DMS 273 treated with DMSO at 0.1 percent for 48 hours (cell line): ENCODE measurements at regions not wholly inside any gene's neighbourhood (a gene's known extent, or its start where the extent isn't known, plus 50 kb on each side); places are given as distances from the start of the nearest gene placed in this dataset.

ENCODE experiments used
- DNase-seq: peaks from one replicate; lab custom pipeline; 2025; lab: John Stamatoyannopoulos, UW

DNA sequence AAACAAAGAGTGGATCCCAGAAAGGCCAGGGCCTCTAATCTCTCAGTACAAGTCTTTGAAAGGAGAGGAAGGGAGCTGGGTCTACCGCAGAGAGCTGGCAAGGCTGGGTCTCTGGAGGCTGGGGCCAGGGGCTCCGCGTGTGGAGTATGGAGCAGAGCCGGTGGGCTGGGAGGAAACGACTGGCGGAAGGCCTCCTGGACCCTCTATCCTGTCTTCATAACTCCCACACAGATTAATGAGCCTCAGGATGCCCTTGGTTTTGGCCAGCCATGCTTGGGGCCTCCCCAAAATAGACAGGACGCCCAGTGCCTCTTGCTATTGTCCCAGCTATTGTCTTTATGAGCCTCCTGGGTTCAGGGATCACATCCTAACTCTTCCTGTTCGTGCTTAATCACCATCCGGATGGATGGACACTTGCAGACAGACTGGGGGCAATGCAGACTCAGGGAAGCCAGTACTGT lies 306.4 kb downstream of the DHX35 start:
- DNase-seq, result no peak

DNA sequence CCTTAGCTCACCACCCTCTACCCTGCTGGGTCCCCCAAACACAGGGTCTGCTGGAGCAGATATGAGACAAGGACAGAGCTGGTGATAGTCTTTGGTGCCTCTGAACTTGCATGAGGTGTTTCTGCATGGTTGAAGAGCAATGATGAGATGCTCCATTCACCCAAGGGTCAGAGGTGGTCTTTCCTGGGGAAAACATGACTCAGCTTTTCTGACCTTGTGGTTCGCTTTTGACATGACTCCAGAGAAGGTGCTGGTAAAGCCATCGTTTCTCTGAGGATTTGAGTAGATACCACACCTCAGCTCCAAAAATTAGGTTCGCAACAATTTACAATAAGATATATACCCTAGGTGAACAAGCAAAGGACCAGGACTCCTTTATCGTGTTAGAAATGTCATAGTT lies 304.8 kb downstream of the DHX35 start:
- no peak for DNase-seq

DNA sequence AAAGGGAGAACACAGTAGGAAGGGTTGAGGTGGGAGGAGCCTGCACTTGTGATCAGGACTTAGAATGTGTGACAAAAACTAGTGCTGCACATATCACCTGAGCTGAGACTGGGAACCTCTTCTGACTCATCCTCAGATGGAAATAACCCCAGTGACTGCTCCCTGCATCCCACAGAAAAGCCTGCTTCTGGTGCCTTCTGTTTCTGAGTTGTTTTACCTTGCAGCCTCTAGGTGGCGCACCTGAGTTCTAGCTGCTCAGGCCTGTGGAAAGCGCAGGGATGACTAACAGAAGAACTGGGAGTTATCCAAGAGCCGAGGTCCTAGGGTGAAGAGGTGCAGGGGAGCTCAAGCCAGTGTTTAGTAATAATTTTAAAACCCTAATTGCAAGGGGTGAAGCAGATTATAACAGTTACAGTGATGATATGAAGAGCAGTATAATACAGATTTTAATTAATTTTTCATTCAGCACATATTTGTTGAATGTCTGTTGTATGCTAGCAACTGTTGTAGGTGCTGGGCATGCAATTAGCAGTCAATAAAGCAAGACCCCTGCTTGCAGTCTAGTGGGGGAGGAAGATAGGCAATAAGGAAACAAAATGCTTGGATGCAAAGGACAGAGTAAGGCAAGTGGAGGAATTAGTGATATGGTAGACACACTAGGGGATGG lies 302.5 kb downstream of the DHX35 start:
- peak; percentile 25 for DNase-seq

DNA sequence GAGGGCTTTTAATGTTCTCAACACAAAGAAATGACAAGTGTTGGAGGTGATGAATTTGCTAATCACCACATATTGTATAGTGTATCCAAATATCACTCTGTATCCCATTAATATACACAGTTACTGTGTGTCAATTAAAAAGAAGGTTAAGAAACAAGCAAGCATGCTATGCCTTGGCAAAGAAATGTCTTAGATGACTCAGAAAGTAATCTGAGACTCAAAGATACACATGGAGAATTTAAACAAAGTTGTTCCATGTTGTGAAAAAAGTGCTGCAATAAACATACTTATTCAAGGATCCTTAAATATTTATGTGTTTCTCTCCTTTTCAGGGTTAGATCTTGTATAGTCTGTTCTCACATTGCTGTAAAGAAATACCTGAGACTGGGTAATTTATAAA lies 300.9 kb downstream of the DHX35 start:
- no peak for DNase-seq

DNA sequence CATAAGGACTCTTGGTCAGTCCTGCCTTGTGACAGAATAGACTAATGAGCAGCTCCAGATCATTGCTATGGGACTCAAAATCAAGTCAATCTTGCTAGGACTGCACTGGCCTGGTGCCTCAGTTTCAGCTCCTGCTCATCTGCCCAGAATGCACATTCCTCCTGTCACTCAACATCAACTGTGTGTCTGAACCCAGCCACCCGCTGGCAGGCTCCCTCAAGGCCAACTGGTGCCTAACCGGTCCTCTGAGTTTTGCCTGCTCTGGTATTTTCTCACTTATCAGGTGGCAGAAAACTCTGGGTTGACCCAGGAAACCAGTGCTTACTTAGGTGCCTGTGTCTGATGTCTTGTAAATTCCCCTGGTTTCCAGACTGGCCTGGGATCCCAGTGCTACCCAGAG lies 297.7 kb downstream of the DHX35 start:
- no peak for DNase-seq

DNA sequence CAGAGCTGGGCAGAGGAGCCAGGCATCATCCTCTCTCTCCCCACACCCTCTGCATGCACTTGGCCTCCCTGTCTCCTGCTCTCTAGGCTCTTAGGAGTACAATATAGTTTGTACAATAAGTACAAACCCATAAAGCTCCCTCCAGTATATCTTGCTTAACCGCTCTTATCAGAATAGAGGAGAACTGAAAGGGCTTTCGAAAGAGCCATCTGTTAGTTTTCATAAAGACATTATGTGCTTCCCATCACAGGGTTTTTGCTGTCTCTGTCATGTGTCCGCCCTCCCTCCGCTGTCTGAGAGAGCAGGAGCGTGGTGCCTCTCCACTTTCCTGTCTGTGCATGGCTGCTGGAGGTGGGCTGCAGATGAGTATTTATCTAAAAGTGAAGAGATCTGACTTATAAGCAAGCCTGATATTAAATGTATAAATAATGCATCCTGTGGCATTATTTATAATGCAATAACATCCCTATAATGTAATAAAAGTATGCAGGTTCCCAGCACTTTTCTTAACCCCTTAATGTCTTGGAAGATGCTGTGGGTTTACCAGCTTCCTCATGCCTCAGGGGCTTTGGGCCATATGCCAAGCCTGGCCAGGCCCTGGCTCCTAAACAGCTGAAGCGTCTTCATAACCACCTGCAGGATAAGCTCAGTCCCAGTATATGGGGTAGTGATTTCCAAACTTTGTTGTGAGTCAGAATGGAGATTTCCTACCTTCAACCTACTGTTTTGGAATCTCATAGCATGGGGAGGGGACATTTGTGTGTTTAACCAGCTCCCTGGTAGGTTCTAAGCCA lies 297.1 kb downstream of the DHX35 start:
- DNase-seq, result no peak

DNA sequence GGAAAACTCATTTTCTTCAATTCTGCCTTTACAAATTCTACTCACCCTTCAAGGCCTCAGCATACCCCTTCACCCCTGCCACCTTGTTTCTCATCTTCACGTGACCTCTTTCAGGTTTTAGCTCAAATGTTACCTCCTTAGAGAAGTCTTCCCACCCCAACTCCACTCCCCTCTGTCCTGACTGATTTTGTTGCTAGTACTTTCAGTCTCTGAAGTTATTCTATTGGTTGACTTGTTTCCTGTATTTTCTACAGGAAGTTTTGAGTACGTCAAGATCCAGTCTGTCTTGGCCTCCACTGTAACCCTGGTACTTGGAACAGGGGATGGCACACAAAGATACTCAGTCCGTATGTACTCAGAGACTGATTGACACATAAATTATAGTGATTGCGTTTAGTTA lies 296.1 kb downstream of the DHX35 start:
- no peak for DNase-seq

DNA sequence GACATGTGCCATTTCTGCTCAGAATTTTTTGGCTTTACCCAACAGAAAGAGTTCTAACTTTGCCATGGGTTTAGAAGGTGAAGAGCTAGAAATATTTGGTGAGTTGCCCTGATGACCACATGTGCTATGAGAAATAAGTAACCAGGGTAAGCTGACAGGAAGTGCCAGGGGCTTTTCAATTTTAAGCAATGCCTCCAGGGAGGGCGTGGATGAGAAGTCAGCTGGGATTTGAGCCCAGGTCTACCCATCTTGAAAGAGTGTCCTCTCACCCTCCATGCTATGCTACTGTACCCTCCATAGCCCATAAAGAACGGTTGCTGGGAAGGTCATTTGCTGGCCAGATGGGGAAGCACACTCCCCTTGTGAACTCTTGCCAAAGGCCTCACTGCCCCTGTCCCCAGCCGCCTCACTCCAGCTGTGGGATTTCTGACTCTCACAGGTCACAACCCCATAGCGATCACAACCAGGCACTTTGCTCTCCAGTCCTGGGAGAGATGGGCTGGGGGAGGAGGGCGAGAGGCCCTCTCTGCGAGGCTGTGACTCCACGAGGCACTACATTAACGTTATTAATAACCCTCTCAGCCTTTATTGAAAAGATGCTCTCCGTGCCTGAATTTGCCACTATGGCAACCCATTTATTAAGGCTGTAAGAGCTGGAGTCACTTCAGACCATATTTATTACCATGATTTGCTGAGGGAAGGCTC lies 291.1 kb downstream of the DHX35 start:
- DNase-seq, result no peak

DNA sequence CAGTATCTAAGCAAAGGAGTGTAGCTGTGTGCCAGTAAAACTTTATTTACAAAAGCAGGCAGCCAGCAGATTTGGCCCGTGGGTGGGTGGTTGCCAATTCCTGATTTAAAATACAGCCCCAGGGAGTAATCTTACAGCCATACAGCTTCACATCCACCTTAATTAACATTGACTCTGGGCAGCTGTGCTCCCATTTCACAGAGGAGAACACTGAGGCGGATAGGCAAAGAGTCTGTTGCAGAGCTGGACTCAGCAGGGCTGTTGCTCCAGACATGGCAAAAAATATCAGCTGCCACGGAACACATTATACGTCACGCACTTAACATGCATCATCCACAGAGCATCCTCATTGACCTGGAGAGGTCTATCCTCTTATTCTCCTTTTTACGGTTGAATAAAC lies 289.9 kb downstream of the DHX35 start:
- DNase-seq, result no peak

DNA sequence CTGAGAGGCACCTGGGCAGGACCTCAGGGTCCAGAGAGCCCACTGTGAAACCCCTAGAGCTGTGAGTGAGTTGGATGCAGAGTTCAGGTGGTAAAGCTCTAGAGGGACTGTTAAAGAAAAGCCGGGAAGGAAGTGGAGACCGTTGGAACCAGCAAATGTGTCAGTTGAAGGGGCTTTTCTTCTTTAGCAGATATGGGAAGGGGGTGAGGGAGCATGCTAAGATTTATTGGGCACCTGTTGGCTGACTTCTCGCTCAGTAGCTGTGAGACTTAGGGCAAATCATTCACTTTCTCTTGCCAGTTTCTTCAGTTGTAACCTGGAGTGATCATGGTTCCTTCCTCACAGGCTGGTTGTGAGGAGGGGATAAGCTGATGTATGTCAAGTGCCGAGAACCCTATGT lies 287.7 kb downstream of the DHX35 start:
- no peak for DNase-seq

DNA sequence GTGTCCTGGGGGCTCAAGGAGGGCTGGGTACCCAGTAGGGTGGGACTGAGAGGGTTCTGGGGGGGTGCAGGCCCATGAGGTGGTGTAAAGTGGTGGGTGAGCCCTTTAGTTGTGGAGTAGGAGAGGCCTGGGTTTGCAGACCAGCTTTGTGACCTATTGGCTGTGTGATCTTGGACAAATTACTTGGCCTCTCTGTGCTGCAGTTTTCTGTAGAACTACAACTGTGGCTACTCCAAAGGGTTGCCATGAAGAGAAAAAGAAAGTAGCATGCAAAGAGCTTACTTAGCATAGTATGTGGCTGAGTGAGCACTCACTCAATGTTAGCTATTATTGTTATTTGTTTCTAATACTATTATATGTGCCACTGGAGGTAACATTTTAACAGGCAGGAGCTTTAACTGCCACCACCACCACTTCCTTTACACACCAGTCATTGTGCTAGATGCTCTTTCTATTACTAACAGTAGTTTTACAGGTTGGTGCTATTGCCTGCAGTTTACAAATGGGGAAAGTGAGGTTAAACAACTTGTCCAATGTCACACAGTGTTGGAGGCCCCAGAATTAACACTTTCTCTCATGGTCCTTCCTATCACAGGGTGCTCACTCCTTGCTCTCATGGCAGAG lies 286.8 kb downstream of the DHX35 start:
- DNase-seq, result no peak

DNA sequence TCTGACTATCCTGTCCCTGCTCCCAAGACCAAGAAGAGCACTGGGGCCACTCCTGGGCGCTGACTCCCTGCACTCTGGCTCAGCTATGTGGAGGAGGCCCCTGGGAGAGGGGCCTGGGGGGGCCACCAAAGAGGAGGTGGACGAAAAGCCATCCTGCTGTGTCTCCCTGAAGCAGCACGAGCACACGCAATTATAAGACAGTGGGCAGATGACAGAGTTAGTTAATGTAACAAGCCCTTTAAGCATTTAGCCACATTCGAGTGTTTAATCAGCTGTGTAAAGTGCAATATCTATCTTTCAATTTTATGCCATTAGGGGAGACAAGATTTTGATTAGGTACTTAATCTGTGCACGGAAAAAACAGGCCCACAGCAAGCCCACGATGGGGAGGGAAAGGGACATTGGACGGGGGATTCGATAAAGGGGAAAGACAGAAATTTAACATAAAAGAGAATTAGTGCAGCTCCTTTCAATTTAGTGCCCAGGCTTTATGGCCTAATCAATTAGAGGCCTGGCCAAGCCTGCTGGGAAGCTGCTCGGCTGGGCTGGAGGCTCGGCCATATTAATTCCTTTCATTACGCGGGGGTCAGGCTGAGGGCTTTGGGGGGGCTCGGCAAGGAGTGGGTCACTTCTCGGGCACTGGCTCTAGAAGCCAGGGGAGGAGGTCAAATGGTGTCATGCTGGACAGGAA lies 286.2 kb downstream of the DHX35 start:
- no peak for DNase-seq

DNA sequence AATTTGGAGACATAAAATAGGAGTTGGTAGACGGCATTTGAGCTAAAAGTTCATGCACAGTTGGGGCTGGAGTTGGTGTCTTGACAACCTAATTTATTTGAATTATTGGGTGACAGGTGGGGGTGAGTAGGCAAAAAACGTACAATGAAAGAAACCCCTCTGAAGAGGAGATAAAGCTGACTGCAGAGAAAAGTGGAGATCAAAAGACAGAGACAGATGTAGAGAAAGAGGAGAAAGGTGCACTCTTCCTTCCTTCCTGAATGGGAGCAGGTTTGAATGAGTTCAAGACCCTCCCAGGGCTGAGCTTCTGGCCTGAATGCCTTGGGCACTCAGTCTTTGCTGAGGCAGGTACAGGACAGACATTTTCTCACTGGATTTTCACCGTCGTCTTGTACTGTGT lies 284.3 kb downstream of the DHX35 start:
- DNase-seq, result no peak

DNA sequence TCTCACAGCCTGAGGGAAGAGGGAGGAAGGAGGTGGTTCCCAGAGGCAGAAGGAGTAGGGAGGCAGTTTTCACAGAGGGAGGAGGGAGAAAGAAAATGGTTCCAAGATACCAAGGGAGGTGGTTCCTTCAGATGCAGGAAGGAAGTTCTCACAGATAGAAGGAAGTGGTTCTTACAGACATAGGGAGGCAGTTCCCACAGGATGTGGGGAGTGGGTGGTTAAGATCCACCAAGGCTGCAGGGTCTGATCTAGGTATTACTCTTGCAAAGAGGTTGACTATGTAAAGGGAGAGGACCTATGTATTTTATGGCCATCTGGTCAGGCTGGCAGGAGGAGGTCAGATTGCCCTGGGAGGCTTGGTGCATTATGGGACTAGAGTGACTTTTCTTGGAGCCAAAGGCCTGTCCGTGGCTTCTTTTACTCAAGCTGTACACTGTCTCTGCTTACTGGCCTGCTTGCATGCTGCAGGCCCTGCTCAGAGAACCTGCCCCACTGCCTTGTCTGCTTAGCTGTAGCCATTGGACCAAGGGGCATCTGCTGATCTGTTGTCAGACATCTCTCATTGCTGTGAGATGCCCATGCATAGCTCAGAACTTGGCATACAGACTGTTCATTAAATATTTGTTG lies 283.7 kb downstream of the DHX35 start:
- no peak for DNase-seq

DNA sequence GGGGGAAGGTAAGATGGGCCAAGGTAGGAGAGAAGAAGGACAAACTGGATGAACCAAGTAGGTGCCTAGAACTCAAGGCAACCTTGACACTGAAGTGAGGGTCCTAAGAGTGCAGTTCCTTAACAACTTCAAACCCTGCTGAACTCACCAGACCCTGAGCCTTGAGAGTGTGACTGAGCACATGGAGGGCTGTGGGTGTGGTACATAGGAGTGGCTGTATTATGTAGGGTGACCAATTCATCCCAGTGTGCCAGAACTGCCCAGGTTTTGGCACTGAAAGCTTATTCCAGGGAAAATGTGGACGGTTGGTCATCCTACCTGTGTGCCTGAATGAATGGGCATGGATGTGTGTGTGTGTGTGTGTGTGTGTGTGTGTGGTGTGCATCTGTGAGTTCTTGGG lies 281.8 kb downstream of the DHX35 start:
- DNase-seq, result no peak

DNA sequence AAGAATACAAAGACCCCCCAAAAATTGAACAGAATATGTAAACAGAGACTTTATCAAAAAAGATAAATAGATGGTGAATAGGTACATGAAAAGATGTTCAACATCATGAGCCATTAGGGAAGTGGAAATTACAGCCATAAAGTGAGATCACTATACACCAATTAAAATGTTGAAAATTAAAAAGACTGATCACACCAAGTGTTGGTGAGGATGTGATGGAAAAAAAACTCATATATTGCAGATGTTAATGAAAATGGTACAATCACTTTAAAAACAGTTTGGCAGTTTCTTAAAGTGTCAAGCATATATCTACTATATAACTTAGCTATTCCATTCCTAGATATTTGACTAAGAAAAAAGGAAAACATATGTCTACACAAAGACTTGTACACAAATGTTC lies 280.5 kb downstream of the DHX35 start:
- no peak for DNase-seq

DNA sequence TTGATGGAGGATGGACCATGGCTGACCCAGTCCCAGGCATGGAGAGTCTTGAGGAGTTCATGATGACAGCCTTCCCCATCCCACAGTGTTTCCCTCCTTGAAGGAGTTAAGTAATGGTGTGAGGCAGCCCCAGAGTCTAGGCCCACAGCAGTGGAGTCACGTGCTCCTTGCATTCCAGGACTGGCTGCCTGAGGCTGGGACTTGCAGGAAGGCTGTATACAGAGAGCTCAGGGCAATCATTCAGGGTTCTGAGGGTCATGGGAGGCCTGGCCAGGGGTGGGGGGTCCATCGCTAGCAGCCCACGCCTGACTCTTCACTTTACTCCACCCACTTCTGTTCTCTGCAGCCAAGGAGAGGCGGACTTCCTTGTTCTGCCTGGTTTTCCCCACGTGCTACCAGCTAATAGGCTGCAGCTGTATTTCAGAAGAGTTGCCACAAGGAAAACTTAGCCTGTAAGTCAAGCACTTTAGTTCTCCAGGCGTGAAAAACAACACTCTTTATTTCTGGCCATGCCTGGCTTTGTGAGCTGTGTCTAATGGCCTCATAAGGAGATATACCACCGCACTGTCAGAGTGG lies 272.5 kb downstream of the DHX35 start:
- DNase-seq, result no peak

DNA sequence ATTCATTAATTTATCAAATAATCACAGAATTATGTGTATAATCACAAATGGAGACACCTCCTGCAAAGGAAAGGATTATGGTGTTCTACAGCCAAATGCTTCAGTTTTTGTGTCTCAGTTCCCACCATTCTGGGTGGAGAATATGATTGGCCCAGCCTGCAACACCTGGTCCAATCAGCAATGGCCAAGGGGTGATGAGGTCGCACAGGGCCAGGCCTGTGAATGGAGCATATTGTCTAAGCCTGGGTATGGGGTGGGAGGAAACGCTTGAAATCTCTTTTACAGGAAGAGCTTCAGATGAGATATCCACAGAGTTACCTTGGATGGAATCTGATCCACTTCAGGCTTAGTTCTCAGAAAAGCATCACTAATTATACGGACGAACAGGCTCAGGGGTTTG lies 271.6 kb downstream of the DHX35 start:
- no peak for DNase-seq

DNA sequence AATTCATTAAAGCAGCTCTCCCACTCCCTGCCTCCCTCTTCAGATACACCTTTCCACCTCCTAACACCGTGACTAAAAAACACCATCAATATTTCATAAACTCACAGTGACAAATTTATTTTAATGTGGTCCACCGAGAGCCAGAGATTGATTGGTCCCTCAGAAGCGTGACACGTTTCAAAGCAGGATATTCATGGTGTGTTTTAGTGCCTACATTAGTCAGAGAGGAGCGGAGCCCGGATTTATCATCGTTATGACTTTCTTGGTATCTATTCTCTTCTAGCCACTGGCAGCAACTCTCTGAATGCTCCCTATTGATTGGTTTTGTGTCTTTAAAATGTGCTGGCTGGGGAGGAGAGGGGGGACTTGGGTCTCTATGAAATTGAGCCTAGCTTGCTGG lies 265.3 kb downstream of the DHX35 start:
- no peak for DNase-seq

DNA sequence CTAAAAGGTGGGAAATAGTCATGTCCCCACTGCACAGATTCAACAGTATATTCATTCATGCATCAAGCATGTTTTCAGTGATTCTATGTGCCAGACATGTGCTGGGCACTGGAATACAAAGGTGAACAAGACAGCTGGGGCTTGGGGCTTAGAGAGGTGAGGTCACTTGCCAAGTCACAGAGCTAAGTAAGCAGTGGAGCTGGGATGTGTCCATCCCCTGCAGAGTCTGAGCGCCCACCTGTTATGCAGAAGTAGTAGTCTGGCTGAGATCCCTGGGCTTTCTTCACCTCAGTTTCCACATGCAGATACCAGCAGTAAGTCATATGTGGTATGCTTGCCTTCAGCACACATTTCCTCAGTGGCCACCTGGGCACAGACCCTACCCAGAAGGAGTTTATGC lies 263.8 kb downstream of the DHX35 start:
- DNase-seq, result no peak

DNA sequence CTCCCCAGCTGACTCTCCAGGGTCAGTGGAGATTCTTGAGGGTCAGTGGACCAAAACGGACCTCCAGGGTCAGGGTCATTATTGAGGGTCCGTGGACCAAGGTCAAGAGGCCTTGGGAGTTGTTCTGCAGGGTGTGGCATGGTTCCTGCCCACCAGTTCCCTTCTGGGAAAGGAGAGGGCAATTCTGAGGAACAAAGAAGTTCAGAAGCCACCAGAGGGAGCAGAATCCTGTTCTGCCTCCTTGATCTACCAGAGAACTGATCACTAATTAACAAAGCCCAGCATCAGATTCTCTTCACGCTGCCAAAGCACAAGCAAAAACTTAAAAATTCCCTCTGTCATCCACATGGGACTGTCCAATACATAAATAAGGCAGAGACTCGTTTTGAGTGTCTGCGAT lies 263.4 kb downstream of the DHX35 start:
- DNase-seq, result no peak
